Panc1 (cell line): ENCODE measurements at regions not wholly inside any gene's neighbourhood (a gene's known extent, or its start where the extent isn't known, plus 50 kb on each side); places are given as distances from the start of the nearest gene placed in this dataset.

Source experiments
- ATAC-seq: fragments of 200-7000 bp; cut with Tn5 transposase; 2 replicates; pipeline ENCODE4 v1.9.1; 2020; ENCODE audit warnings: mild to moderate bottlenecking, moderate library complexity
- BruUV-seq: library from RNA; stranded (reverse); fragments of 400-500 nt; replicated peaks from 2 replicates; lab custom pipeline; 2021; lab: Mats Ljungman, UMichigan
- CTCF ChIA-PET: fragments of 300-600 bp; sonication (Branson Sonifier 250); formaldehyde crosslinking; loops from one replicate; lab custom pipeline; 2022; ENCODE audit warnings: antibody characterized with exemption; lab: Charles Lee
- POLR2A ChIA-PET: fragments of 300-600 bp; sonication (Branson Sonifier 250); formaldehyde crosslinking; loops from one replicate; lab custom pipeline; 2022; ENCODE audit warnings: antibody characterized with exemption; lab: Charles Lee
- DNase-seq: peaks from one replicate; pipeline ENCODE4 v3.0.0-alpha.2; 2010; ENCODE audit warnings: low read depth, low spot score
- H3K27ac ChIP-seq: 2 replicates; pipeline ENCODE4 v1.5.1; 2011; ENCODE audit warnings: mild to moderate bottlenecking, low read length, inconsistent platforms
- H3K27me3 ChIP-seq: fragments of 200-500 bp; sonication (Bioruptor generic); 2 replicates; pipeline ENCODE4 v1.6.0; 2014; ENCODE audit warnings: low read length, inconsistent platforms; ENCODE audit not compliant: control insufficient read depth, insufficient read depth
- H3K36me3 ChIP-seq: fragments of 200-500 bp; sonication (Bioruptor generic); 2 replicates; pipeline ENCODE4 v1.5.1; 2014; ENCODE audit warnings: inconsistent platforms, mild to moderate bottlenecking, low read length, moderate library complexity; ENCODE audit not compliant: control insufficient read depth, insufficient read depth
- H3K4me1 ChIP-seq: 2 replicates; pipeline ENCODE4 v1.5.1; 2011; ENCODE audit warnings: inconsistent platforms, mild to moderate bottlenecking, low read length, moderate library complexity; ENCODE audit not compliant: control insufficient read depth, insufficient read depth
- H3K4me3 ChIP-seq, 2 experiments: 2 replicates each; pipeline ENCODE4 v1.5.1; 2011 to 2012; ENCODE audit warnings: low read depth in 2 of 2, low read length in 2 of 2, mild to moderate bottlenecking in 2 of 2, inconsistent platforms in 1 of 2, moderate library complexity in 1 of 2
- H3K9me3 ChIP-seq: fragments of 200-500 bp; sonication (Bioruptor generic); 2 replicates; pipeline ENCODE4 v1.5.1; 2014; ENCODE audit warnings: low read depth, mild to moderate bottlenecking, inconsistent platforms, low read length, moderate library complexity; ENCODE audit not compliant: control insufficient read depth, insufficient read depth
- POLR2AphosphoS5 ChIP-seq: IDR thresholded peaks from 2 replicates; pipeline ENCODE4 v1.6.1; 2012; ENCODE audit warnings: mild to moderate bottlenecking, low read depth, low read length, moderate library complexity
- SIN3A ChIP-seq: IDR thresholded peaks from 2 replicates; pipeline ENCODE4 v1.6.1; 2012; ENCODE audit warnings: low read depth, mild to moderate bottlenecking, low read length, moderate library complexity, borderline replicate concordance; ENCODE audit not compliant: insufficient read depth
- TCF7L2 ChIP-seq: IDR thresholded peaks from 2 replicates; pipeline ENCODE4 v1.6.1; 2011; ENCODE audit warnings: mild to moderate bottlenecking, low read depth, low read length, inconsistent platforms
- in situ Hi-C: cut with HindIII; loops from 2 replicates; pipeline ENCODE4 v1.10.0; 2016; ENCODE audit warnings: low sequenced_read_pairs, low pct_unique_long_range_greater_than_20kb
- intact Hi-C: fragments of 100-400 bp; cut with micrococcal nuclease; formaldehyde crosslinking; loops from one replicate; pipeline ENCODE4 v1.10.0; 2022; ENCODE audit not compliant: unreplicated experiment
- TF ChIP-seq, protein P1 (sequence below): fragments of 450-650 bp; IDR thresholded peaks from 2 replicates; pipeline ENCODE4 v1.5.1; 2017; ENCODE audit warnings: mild to moderate bottlenecking
- TF ChIP-seq, protein P2 (sequence below), 2 experiments: IDR thresholded peaks; 2 replicates each; pipeline ENCODE4 v1.6.1; 2011 to 2012; ENCODE audit warnings: low read depth in 2 of 2, control low read depth in 1 of 2, low read length in 1 of 2, mild to moderate bottlenecking in 1 of 2, moderate library complexity in 1 of 2; ENCODE audit not compliant: insufficient read depth in 1 of 2

DNA sequence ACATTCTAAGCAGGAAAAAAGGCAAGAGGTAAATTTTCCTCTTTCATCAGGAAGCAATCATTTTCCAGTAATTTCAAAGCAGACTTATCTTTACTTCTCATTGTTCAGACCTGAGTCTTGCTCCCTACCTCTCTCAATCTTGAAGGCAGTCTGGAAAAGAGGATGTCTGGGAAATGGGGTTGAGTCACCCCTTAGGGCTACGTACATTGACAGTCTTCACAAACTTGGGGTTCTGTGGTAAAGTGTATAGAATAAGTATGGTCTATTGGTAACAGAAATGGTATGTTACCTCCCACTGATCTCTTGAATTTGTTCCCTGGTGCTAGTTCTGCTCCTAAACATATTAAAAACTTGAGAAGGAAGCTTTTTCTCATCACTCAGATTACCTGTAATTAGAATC is 361.3 kb downstream of the SS18 start:
- in situ Hi-C loops: no loop called here
- CTCF ChIA-PET: no interaction called here
- H3K27me3 ChIP-seq: no peaks in the 10 kb centered on the region

DNA sequence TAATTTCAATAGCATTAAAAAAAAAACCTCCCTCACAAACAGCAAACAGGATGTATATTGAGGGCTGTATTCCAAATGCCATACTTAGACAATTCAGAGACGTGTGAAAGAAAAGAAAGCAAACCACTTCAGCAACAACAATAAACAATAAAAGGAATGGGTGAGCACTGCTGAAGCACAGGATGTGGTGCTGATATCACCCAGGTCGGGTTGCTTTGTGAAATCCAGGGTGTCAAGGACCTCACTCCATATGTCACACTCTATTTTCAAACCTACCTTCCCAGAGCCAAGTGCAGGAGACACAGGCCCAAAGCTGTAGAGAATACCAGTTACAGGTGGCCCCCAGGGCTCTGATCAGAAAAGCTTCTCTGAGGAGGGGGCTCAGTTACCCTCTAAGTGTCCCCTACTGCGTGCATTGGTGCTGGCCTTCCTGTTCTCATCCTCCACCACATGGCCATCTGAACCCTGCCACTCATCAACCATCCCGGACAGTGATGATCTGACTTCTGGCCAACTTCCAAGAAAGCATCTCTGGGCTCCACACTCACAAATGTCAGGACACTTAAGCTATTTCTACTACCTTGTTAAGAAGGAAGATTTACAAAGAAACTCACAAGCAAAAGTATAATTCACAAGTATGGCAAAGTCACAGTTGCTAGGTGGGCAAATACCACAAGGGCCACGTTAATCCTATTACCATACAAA is 363.0 kb downstream of the SS18 start:
- ATAC-seq (no peak), DNase-seq (no peak)
- Histone ChIP-seq H3K36me3 (no peaks in the 10 kb centered on the region), H3K27me3 (no peaks in the 10 kb centered on the region), H3K4me1 (no peaks in the 10 kb centered on the region), H3K4me3 (no peak overlapping the region), H3K27ac (no peak overlapping the region), H3K9me3 (no peaks in the 10 kb centered on the region)
- in situ Hi-C loops (no loop called here), intact Hi-C loops (no loop called here)
- no TSS peak for BruUV-seq
- ChIA-PET POLR2A (no interaction called here), CTCF (no interaction called here)
- TF ChIP-seq POLR2AphosphoS5 (no peak), TCF7L2 (no peak), SIN3A (no peak)
- TF ChIP-seq, protein P1, sequence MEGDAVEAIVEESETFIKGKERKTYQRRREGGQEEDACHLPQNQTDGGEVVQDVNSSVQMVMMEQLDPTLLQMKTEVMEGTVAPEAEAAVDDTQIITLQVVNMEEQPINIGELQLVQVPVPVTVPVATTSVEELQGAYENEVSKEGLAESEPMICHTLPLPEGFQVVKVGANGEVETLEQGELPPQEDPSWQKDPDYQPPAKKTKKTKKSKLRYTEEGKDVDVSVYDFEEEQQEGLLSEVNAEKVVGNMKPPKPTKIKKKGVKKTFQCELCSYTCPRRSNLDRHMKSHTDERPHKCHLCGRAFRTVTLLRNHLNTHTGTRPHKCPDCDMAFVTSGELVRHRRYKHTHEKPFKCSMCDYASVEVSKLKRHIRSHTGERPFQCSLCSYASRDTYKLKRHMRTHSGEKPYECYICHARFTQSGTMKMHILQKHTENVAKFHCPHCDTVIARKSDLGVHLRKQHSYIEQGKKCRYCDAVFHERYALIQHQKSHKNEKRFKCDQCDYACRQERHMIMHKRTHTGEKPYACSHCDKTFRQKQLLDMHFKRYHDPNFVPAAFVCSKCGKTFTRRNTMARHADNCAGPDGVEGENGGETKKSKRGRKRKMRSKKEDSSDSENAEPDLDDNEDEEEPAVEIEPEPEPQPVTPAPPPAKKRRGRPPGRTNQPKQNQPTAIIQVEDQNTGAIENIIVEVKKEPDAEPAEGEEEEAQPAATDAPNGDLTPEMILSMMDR: no peak
- TF ChIP-seq, protein P2, sequence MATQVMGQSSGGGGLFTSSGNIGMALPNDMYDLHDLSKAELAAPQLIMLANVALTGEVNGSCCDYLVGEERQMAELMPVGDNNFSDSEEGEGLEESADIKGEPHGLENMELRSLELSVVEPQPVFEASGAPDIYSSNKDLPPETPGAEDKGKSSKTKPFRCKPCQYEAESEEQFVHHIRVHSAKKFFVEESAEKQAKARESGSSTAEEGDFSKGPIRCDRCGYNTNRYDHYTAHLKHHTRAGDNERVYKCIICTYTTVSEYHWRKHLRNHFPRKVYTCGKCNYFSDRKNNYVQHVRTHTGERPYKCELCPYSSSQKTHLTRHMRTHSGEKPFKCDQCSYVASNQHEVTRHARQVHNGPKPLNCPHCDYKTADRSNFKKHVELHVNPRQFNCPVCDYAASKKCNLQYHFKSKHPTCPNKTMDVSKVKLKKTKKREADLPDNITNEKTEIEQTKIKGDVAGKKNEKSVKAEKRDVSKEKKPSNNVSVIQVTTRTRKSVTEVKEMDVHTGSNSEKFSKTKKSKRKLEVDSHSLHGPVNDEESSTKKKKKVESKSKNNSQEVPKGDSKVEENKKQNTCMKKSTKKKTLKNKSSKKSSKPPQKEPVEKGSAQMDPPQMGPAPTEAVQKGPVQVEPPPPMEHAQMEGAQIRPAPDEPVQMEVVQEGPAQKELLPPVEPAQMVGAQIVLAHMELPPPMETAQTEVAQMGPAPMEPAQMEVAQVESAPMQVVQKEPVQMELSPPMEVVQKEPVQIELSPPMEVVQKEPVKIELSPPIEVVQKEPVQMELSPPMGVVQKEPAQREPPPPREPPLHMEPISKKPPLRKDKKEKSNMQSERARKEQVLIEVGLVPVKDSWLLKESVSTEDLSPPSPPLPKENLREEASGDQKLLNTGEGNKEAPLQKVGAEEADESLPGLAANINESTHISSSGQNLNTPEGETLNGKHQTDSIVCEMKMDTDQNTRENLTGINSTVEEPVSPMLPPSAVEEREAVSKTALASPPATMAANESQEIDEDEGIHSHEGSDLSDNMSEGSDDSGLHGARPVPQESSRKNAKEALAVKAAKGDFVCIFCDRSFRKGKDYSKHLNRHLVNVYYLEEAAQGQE (IDR thresholded peaks at IDR 0.05; ENCODE audit: insufficient read depth in 1 of 2, low read depth in 2 of 2, low read length in 1 of 2): no peak

More for the DNA sequence above, 361.3 kb downstream of the SS18 start:
- no TSS peak for BruUV-seq
- H3K9me3 ChIP-seq: no peaks in the 10 kb centered on the region
- intact Hi-C loops: no loop called here
- DNase-seq: no peak
- no peak for ATAC-seq
- TF ChIP-seq, protein P2 (IDR thresholded peaks at IDR 0.05; ENCODE audit: insufficient read depth in 1 of 2, low read depth in 2 of 2, low read length in 1 of 2): no peak
- POLR2A ChIA-PET: no interaction called here
- H3K4me3 ChIP-seq: no peak overlapping the region
- no peaks in the 10 kb centered on the region for H3K36me3 ChIP-seq
- no peak overlapping the region for H3K27ac ChIP-seq
- no peaks in the 10 kb centered on the region for H3K4me1 ChIP-seq
